Posterior cingulate gyrus (tissue), 11 donors: ENCODE measurements at regions not wholly inside any gene's neighbourhood (a gene's known extent, or its start where the extent isn't known, plus 50 kb on each side); places are given as distances from the start of the nearest gene placed in this dataset.
A peak's percentile ranks its signal among the peaks of the same experiment; 100 is the strongest.

ENCODE experiments used
- DNase-seq, 10 donors: peaks; one replicate each; pipeline versions ENCODE4 v3.0.0 to v3.0.0-alpha.2; 2020 to 2021; ENCODE audit warnings: mixed read lengths in 3 of 10
- intact Hi-C: fragments of 100-400 bp; cut with DNase I; formaldehyde crosslinking; loops from one replicate; pipeline ENCODE4 v1.15.1; 2023

DNA sequence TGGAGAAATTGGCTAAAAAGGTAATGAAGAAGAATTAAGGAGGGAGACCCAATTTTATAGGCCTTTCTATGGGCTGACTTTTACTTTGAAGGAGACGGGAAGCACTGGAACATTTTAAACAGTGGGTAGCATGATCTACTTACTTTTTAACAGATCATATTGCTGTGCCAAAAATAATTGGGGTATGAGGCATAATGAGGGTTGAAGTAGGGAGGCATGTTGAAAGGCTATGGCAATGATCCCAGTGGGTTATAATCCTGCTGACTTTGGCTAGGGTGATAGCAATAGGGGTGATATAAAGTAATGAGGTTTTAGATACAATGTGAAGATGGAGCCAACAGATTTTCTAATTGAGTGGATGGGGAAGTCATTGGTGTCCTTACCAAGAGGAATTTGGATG, 73.2 kb downstream of the GPR37 start:
- DNase-seq: no peak
- intact Hi-C loops: no loop called here

GRCh38 chr7:124690840-124691239, 74.8 kb downstream of the GPR37 start:
- no peak for DNase-seq
- intact Hi-C loops: no loop called here

DNA sequence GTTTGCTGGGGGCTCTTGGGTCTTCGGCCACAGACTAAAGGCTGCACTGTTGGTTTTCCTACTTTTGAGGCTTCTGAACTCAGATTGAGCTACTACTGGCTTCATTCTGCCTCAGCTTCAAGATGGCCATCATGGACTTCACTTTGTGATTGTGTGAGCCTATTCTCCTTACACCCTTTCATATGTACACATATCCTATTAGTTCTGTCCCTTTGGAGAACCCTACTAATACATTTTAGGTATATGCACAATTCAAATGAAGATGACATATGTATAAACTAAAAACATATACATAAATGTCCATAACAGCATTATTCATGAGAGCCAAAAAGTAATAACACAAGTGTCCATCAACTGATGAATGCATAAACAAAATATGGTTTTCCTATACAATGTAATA, 75.7 kb downstream of the GPR37 start:
- intact Hi-C loops: no loop called here

DNA sequence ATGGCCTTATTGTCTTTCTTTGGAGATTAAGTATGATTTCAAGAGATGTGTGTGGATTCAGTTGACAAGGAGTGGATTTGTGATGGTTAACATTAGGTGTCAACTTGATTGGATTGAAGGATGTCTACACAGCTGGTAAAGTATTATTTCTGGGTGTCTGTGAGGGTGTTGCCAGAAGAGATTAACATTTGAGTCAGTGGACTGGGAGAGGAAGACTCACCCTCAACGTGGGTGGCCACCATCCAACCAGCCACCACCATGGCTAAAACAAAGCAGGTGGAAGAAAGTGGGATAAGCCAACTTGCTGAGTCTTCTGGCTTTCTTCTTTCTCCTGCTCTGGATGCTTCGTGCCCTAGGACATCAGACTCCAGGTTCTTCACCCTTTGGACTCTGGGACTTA, 76.1 kb downstream of the GPR37 start:
- intact Hi-C loops: no loop called here
- no peak for DNase-seq

More for the DNA sequence above, 75.7 kb downstream of the GPR37 start:
- DNase-seq: no peak

- intact Hi-C loops: no loop called here
- no peak for DNase-seq
Measured at GRCh38 chr7:124688991-124689390, 76.6 kb downstream of the GPR37 start.

DNA sequence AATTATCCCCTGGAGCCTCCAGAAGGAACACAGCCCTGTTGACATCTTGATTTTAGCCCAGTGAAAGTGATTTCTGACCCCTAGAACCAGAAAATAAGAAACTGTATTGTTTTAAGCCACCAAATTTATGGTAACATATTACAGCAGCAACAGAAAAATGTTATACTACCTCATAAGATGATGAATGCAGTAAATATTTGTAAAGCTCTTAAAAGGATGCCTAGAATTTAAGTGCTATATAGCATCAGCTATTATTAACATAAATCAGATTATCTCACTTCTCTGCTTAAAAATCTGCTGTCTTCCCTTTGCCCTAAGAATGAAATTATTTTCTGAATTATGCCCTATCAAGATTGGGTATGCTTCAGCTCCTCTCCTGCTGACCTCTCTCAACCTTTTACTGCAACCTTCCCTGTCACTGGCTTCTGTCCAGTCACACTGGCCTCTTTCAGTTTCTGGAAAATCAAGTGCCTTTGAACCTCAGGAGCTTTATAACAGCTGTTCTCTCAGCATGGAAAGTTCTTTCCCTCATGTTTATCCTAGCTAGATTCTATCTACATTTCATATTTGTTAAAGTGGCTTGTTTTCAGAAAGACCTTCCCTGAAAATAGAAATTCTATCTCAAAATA, 78.9 kb downstream of the GPR37 start:
- intact Hi-C loops: no loop called here
- DNase-seq: no peak

GRCh38 chr7:124681946-124682345, 83.6 kb downstream of the GPR37 start:
- no peak for DNase-seq
- intact Hi-C loops: no loop called here

DNA sequence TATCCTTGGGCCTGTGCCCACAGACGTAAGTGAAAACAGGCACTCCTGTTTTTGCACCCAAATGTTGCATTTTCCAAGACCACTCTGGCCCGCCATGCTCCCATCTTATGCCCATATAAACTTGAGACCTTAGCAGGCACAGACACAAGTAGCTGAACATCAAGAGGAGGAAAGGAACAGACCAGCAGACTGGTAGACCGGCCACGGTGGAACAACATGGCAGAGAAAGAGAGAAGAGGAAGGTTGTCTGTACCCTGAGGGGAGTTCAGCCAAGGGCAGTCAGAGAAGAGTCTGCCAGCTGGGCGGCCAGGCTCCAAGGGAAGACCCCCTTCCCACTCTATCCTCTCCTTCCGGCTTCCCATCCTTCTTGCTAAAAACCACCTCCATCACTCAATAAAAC, 85.3 kb downstream of the GPR37 start:
- intact Hi-C loops: no loop called here
- DNase-seq: no peak

GRCh38 chr7:124679586-124680225, 85.9 kb downstream of the GPR37 start:
- DNase-seq: no peak
- intact Hi-C loops: no loop called here

DNA sequence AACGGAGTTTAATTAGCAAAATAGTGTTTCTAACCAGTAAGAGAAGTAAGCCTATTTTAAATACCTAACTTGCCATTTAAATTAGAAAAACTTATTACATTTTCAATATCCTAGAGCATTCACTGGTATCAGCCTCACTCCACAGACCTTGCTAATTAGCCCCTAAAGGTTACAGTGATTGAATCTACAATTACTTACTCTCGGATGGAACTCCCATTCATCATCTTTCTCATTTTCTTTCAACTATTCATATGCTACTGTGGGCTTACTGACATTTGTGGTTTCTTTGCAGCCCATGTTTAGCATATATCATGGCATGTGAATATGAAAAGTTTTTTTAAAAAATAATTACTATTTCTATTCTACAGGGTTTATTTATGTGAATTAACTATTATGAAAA, 86.4 kb downstream of the GPR37 start:
- no peak for DNase-seq
- intact Hi-C loops: no loop called here

DNA sequence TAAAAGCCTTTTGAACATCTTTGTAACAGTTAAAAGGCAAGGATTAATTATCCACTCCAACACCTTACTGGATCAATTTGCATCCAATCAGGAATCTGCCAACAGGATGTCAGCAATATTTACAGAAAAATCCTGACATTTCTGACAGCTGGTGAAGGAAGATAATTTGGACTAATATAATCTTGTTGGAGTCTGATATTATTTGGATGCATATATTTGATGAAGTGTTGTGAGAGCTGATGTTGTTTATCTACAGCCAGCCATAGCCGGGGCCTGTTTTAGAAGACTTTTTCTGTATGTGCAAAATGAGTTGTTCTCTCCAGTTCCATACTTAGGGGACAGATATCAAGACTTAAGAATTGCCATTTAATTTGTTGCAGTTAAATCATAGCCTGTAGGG, 91.1 kb downstream of the GPR37 start:
- no peak for DNase-seq
- intact Hi-C loops: no loop called here

- DNase-seq: no peak
- intact Hi-C loops: no loop called here
Measured at GRCh38 chr7:124672011-124672410, 93.6 kb downstream of the GPR37 start.

DNA sequence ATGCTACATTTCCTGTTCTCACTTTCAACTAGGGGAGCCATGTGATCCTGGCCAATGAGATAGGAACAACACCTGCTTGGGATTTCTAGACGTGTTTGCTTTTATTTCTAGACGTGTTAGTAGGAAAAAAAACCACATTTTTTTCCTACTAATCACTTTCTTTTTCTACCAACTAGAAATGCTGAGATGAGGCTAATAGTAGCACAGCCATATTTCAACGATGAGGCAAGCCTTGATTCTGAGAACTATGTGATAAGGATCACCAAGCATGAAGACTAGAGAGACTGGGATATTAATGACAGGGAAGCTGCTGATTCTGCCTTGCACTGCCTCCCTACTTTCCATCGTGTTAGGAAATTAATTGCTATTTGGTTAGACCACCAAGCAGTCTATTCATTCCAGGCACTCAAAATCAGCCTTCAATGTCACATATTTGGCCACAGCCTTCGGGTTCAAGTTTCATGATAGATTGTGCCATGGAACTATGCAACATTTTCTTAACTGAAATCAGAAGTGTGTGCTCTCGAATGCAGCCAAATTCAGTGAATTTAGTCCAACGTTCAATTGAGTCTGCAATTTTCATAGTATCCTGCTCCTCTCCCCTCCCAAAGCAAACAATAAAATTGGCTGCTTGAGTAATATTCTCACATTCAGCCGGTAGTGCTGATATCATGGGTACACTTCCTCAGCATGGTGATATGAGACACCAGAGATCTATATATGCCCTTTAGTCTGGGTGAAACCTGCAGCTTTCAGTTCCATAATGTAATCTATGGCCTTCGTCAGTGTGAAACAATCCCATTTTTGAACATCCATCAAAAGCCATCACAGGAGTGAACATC, 98.1 kb downstream of the GPR37 start:
- DNase-seq: no peak

DNA sequence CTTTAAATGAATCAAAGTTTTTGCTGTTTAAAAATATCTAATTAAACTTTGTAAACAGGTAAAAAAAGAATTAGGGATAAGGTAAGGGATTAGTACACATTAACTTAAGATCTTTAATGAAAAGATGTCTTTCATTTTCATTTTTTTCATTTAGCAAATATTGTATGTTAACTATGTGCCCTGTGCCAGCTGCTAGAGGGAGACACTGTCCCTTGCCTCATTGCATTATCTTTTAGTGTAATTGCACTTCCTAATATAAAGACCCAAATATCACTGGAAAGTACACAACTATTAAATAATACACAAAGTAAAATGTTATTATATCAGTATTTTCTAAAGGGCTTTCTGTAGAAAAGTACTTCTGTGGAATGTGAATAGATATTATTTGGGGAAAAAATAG, 102.7 kb downstream of the GPR37 start:
- intact Hi-C loops: no loop called here
- peak in 2 of 10 donors; percentile 5 to 31 for DNase-seq

More for the DNA sequence above, 98.1 kb downstream of the GPR37 start:
- intact Hi-C loops: no loop called here

- no peak for DNase-seq
- intact Hi-C loops: no loop called here
Measured at GRCh38 chr7:124662372-124662771, 103.2 kb downstream of the GPR37 start.

DNA sequence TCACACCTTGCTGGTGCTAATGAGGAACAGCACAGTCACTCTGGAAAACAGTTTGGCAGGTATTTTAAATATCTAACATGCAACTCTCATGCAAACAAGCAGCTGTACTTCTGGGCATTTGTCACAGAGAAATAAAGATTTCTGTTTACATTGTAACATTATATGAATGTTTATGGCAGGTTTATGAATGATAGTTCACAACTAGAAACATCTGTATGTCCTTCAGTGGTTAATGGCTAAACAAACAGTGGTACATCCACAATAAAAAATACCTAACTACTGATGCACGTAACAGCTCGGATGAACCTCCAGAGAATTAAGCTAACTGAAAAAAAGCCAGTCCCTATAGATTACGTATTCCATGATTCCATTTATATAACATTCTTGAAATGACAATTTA, 109.6 kb downstream of the GPR37 start:
- intact Hi-C loops: no loop called here
- no peak for DNase-seq

GRCh38 chr7:124652237-124652636, 113.4 kb downstream of the GPR37 start:
- intact Hi-C loops: no loop called here
- DNase-seq: no peak

GRCh38 chr7:124651136-124651535, 114.5 kb downstream of the GPR37 start:
- intact Hi-C loops: no loop called here
- no peak for DNase-seq

- DNase-seq: no peak
- intact Hi-C loops: loop anchor here (5.0 to 10.0 kb wide), 2 partner anchors 113 to 265 kb away; no protein-coding TSS in a partner anchor
Measured at GRCh38 chr7:124649397-124650014, 116.1 kb downstream of the GPR37 start.

- intact Hi-C loops: loop anchor here (5.0 to 10.0 kb wide), 2 partner anchors 115 to 263 kb away; no protein-coding TSS in a partner anchor
- no peak for DNase-seq
Measured at GRCh38 chr7:124647630-124648306, 117.8 kb downstream of the GPR37 start.
